PFSK-1 (cell line): ENCODE measurements at regions not wholly inside any gene's neighbourhood (a gene's known extent, or its start where the extent isn't known, plus 50 kb on each side); places are given as distances from the start of the nearest gene placed in this dataset.

ENCODE experiments used
- FOXP2 ChIP-seq: optimal IDR thresholded peaks from 2 replicates; pipeline ENCODE3; 2011; ENCODE audit warnings: borderline replicate concordance, control low read depth, inconsistent platforms; ENCODE audit not compliant: insufficient read depth; ENCODE audit errors: extremely low read length, extremely low read depth
- POLR2AphosphoS5 ChIP-seq: IDR thresholded peaks from 2 replicates; pipeline ENCODE4 v1.6.1; 2012; ENCODE audit warnings: low read depth, mild to moderate bottlenecking, control low read depth, low read length, moderate library complexity
- SIN3A ChIP-seq: IDR thresholded peaks from 2 replicates; pipeline ENCODE4 v1.6.1; 2012; ENCODE audit warnings: mild to moderate bottlenecking, low read length, moderate library complexity, borderline replicate concordance; ENCODE audit not compliant: insufficient read depth
- TAF1 ChIP-seq: IDR thresholded peaks from 2 replicates; pipeline ENCODE4 v1.6.1; 2012; ENCODE audit warnings: low read length, control low read depth, borderline replicate concordance; ENCODE audit not compliant: insufficient read depth
- TF ChIP-seq, protein P1 (sequence below), 2 experiments: IDR thresholded peaks; 2 replicates each; pipeline versions ENCODE4 v1.6.1 to v1.8.0; 2011 to 2012; ENCODE audit warnings: low read depth in 2 of 2, low read length in 2 of 2, control low read depth in 1 of 2, inconsistent platforms in 1 of 2, mild to moderate bottlenecking in 1 of 2, moderate library complexity in 1 of 2; ENCODE audit not compliant: insufficient read depth in 1 of 2

DNA sequence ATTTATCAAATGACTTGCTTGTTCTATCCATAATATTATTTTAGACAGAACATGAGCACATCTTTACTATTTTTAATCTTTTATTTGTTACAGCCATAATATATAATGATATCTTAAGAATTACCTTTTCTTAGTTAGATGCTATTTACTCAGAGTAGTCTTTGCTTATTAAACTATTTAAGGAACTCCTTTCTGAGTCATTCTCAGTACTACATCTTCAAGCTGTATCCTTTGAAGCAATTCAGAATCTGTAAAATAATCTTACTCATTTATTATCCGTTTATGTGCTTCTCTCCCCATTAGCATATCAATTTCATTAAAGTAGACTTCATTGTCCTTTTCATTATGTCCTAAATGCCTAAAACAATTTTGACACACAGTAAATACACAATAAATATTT lies 240.4 kb upstream of the FAR2 start:
- TF ChIP-seq TAF1 (no peak), SIN3A (no peak)

DNA sequence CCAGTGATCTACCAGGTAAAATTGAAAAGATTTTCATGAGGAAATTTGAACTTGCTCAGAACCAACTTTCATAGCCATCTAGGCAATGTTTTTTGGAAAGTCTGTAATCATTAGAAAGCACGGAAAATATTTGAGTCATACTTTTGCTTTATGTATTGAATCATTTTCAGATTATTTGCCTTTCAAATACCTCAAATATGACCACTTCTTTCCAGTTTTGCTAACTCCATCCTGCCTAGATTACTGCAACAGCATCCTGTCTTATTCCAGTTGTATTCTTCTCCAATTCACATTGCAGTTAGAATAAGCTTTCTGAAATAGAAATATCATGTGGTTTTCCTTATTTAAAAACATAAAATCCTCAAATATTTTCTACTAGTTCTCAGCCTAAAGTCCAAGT lies 239.8 kb upstream of the FAR2 start:
- TF ChIP-seq TAF1 (no peak), SIN3A (no peak), FOXP2 (no peak), POLR2AphosphoS5 (no peak)
- TF ChIP-seq, protein P1, sequence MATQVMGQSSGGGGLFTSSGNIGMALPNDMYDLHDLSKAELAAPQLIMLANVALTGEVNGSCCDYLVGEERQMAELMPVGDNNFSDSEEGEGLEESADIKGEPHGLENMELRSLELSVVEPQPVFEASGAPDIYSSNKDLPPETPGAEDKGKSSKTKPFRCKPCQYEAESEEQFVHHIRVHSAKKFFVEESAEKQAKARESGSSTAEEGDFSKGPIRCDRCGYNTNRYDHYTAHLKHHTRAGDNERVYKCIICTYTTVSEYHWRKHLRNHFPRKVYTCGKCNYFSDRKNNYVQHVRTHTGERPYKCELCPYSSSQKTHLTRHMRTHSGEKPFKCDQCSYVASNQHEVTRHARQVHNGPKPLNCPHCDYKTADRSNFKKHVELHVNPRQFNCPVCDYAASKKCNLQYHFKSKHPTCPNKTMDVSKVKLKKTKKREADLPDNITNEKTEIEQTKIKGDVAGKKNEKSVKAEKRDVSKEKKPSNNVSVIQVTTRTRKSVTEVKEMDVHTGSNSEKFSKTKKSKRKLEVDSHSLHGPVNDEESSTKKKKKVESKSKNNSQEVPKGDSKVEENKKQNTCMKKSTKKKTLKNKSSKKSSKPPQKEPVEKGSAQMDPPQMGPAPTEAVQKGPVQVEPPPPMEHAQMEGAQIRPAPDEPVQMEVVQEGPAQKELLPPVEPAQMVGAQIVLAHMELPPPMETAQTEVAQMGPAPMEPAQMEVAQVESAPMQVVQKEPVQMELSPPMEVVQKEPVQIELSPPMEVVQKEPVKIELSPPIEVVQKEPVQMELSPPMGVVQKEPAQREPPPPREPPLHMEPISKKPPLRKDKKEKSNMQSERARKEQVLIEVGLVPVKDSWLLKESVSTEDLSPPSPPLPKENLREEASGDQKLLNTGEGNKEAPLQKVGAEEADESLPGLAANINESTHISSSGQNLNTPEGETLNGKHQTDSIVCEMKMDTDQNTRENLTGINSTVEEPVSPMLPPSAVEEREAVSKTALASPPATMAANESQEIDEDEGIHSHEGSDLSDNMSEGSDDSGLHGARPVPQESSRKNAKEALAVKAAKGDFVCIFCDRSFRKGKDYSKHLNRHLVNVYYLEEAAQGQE (IDR thresholded peaks at IDR 0.05; ENCODE audit: insufficient read depth in 1 of 2, low read depth in 2 of 2, low read length in 2 of 2): no peak

DNA sequence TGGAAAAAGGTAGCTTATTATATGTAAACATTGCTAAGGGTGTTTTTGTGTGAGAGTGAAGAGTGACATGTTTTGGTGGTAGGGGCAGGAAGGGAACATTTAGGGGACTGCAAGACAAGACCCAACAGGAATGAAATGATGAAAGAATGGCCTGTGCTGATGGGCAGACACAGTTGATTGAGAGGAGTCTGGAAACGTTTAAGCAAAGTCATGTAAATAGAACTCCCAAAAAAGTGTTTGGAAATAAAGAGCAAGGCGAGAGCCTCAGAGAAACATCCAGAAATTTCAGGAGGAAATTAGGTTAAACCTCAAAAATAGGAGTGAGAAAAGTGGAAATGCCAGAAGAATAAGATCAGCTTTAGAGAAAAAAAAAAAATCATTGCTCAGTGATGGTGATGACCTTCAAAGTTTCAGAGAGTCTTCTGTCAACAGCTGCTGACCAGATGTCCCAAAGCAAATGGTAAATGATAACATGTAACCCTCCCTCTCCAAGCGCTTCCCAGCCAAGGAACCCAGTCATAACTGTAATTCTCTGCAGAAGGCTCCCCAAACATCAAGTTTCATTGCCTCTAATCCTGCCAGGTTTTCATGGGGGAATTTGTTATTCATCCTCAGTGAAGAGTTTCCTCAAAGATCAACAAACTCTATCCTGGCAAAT lies 223.2 kb upstream of the FAR2 start:
- TF ChIP-seq SIN3A: no peak

DNA sequence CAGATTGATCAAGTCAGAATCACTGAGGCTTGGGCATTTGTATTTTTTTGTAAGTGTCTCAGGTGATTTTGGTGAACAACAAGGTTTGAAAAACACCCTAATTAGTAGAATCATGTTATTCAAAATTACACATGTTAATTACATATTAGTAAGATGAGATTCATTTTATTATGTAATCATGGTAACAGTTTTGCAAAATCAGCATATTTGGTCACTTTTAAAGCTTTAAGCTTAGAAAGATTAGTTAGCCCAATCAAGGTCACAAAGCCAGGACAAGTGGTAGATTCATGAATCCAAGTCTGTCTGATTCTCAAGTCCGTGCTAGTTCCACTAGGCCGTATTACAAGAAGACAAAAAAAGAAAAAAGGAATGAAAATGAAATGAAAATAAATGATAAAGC lies 218.4 kb upstream of the FAR2 start:
- TF ChIP-seq POLR2AphosphoS5: no peak
- TF ChIP-seq SIN3A: no peak
- TF ChIP-seq TAF1: no peak
- TF ChIP-seq, protein P1 (IDR thresholded peaks at IDR 0.05; ENCODE audit: insufficient read depth in 1 of 2, low read depth in 2 of 2, low read length in 2 of 2): no peak
- no peak for TF ChIP-seq FOXP2

DNA sequence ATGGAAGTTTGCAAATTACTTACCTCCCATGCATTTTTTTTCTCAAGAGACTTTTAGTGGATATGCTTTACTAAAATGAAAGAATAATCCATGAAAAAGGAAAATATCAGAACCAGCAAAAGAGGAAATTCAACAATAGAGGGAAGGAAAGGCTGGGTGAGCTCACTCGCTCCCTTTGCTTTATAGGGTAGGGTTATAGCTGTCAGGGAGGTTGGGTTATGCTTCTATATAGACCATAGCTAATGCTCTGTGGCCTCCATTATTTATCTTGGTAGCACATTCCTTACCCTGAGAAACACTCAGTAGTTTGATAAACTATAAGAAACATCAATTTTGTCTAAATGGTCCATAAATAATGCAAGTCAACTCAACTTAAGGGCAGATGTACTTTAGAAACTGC lies 215.9 kb upstream of the FAR2 start:
- TF ChIP-seq FOXP2 (no peak), TAF1 (no peak), SIN3A (no peak), POLR2AphosphoS5 (no peak)
- TF ChIP-seq, protein P1 (IDR thresholded peaks at IDR 0.05; ENCODE audit: insufficient read depth in 1 of 2, low read depth in 2 of 2, low read length in 2 of 2): no peak

DNA sequence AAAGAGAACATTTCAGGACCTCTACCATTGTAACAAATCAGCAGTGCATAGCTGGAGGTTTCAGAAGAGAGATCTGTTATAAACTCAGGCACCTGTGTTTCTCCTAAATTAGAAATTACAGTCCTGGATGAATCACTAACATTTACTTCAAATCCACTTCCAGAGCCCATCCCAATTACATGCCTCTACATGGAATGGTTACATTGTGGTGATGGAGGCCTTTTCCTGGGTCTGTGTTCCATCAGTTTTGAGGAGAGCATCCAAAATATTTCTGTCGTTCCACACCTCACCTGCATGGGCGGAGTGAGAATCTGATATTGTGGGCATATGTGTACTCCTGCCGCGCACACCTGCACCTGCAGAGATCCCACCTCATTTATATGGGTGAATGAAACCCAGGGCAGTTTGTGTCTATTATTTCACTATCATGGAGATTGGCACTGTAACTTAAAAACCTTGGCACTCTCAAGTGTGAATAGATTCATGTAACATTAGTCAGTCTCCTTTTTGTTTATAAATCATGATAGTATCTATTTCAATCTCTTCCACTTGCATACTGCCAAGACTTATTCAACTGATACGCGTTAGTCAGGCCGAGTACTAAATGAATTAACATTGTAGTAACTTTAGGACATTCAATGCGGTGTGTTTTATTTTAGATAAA lies 215.1 kb upstream of the FAR2 start:
- no peak for TF ChIP-seq SIN3A
- TF ChIP-seq FOXP2: no peak
- no peak for TF ChIP-seq TAF1
- no peak for TF ChIP-seq POLR2AphosphoS5
- TF ChIP-seq, protein P1 (IDR thresholded peaks at IDR 0.05; ENCODE audit: insufficient read depth in 1 of 2, low read depth in 2 of 2, low read length in 2 of 2): no peak
